ACC112 (cell line): ENCODE measurements at regions not wholly inside any gene's neighbourhood (a gene's known extent, or its start where the extent isn't known, plus 50 kb on each side); places are given as distances from the start of the nearest gene placed in this dataset.

Source experiments
- H2AFZ ChIP-seq: fragments of 200-600 bp; sonication (generic); one replicate; pipeline ENCODE4 v1.6.0; 2017; ENCODE audit warnings: antibody characterized with exemption, low read length; ENCODE audit not compliant: unreplicated experiment
- H3K27ac ChIP-seq: fragments of 200-600 bp; sonication (generic); 2 replicates; pipeline ENCODE4 v1.5.1; 2014; ENCODE audit warnings: low read depth, mild to moderate bottlenecking, antibody characterized with exemption, low read length, moderate library complexity
- H3K27me3 ChIP-seq: fragments of 200-600 bp; sonication (generic); 2 replicates; pipeline ENCODE4 v1.6.1; 2014; ENCODE audit warnings: mild to moderate bottlenecking, antibody characterized with exemption, low read length, moderate library complexity, mixed read lengths; ENCODE audit not compliant: insufficient read depth
- H3K36me3 ChIP-seq: fragments of 200-600 bp; sonication (generic); 2 replicates; pipeline ENCODE4 v1.6.1; 2016; ENCODE audit warnings: mild to moderate bottlenecking, antibody characterized with exemption, low read length, moderate library complexity, mixed read lengths; ENCODE audit not compliant: insufficient read depth
- H3K4me1 ChIP-seq: fragments of 200-600 bp; sonication (generic); one replicate; pipeline ENCODE4 v1.6.1; 2016; ENCODE audit warnings: low read length, mixed read lengths; ENCODE audit not compliant: insufficient read depth, unreplicated experiment, control insufficient read depth
- H3K4me3 ChIP-seq: fragments of 200-600 bp; sonication (generic); 2 replicates; pipeline ENCODE4 v1.5.1; 2014; ENCODE audit warnings: mild to moderate bottlenecking, low read depth, low read length
- H3K79me2 ChIP-seq: fragments of 200-600 bp; sonication (generic); one replicate; pipeline ENCODE4 v1.6.0; 2016; ENCODE audit warnings: low read length; ENCODE audit not compliant: control insufficient read depth, unreplicated experiment, insufficient read depth

DNA sequence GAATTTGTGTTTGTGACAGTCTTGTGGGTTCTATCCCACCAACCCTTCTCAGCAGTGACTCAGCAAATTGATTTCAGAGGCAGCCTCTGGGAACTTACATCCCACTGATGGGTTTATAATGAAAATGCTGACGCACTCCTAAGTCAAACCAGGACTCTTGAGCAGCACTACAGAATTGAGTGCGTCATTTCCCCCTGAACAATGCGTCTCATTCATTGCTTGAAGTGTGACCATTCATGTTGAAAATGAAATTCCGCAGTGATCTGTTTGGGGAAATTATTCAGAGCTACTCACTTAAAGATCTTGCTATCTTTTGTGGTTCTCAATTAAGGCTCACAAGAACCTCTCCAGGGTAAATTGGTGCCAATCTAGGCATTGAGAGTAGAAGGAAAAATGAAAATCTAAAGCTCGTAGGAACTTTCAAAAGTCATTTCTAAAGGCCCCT is 417.7 kb upstream of the SLC14A2 start:
- no peak overlapping the region for H2AFZ ChIP-seq
- no peaks in the 10 kb centered on the region for H3K36me3 ChIP-seq
- H3K27me3 ChIP-seq, result no peaks in the 10 kb centered on the region
- H3K27ac ChIP-seq, result no peak overlapping the region
- H3K79me2 ChIP-seq, result no peaks in the 10 kb centered on the region
- no peak overlapping the region for H3K4me3 ChIP-seq
- peaks cover 4% of the 10 kb centered on the region for H3K4me1 ChIP-seq

DNA sequence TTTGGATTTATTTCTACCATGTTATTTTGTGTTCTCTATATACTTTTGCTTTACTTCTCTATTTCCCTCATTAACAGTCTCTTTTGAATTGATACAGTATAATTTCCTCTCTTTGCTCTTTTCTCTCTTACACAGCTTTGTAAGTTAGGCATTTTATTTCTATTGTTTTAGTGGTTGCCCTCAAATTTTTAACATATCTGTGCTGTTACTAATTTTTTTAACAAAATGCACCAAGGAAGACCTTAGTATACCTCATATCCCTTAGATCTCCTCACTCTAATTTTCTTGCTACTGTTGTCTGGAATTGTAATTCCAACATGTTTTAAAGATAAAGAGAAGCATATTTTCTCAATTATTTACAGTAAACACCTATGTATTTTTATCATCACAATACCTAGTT is 416.8 kb upstream of the SLC14A2 start:
- H3K27ac ChIP-seq, result no peak overlapping the region
- H3K4me3 ChIP-seq, result no peak overlapping the region
- H3K79me2 ChIP-seq, result no peaks in the 10 kb centered on the region
- H3K4me1 ChIP-seq, result peaks cover 4% of the 10 kb centered on the region
- no peaks in the 10 kb centered on the region for H3K27me3 ChIP-seq
- H2AFZ ChIP-seq, result no peak overlapping the region
- H3K36me3 ChIP-seq, result no peaks in the 10 kb centered on the region

DNA sequence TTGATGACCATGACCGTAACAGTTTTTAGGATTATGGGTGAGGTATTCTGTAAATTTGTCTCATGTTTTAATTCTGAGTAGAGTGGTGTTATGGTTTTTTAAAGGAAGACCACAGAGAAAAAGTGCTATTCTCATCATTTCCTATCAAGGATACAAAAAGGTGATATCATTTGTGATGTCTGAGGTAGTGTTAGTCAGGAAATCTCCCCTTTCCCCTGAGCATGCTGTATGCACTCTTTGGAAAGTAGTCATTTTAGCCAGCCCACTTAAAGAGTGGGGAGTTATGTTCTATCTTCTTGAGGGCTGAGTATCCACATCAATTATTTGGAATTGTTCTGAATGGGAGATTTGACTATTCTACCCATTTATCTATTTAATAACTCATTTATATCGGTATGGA is 414.2 kb upstream of the SLC14A2 start:
- no peak overlapping the region for H2AFZ ChIP-seq
- H3K27me3 ChIP-seq, result no peaks in the 10 kb centered on the region
- H3K27ac ChIP-seq, result no peak overlapping the region
- no peaks in the 10 kb centered on the region for H3K36me3 ChIP-seq
- H3K4me1 ChIP-seq, result peaks cover 4% of the 10 kb centered on the region
- H3K79me2 ChIP-seq, result no peaks in the 10 kb centered on the region
- no peak overlapping the region for H3K4me3 ChIP-seq

DNA sequence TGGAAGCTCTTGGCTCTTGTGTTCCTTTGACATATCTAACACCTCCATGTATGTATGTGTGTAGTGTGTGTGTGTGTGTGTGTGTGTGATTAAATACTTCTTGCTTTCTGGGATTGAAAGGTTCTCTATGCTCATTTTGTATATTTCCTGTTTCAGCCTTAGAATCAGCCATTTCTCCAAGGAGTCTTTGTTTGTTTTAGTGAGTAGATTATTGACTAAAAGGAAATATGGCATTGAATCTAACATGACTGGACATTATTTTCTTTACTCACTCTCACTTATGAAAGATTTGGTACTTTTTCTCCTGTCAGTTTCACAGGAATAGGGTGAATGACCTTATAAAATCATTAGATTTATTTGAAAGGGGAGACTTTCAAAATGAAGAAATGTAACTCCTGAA is 413.8 kb upstream of the SLC14A2 start:
- Histone ChIP-seq H3K27me3 (no peaks in the 10 kb centered on the region), H3K4me1 (peaks cover 4% of the 10 kb centered on the region), H3K36me3 (no peaks in the 10 kb centered on the region), H3K79me2 (no peaks in the 10 kb centered on the region), H3K27ac (no peak overlapping the region), H3K4me3 (no peak overlapping the region), H2AFZ (no peak overlapping the region)

DNA sequence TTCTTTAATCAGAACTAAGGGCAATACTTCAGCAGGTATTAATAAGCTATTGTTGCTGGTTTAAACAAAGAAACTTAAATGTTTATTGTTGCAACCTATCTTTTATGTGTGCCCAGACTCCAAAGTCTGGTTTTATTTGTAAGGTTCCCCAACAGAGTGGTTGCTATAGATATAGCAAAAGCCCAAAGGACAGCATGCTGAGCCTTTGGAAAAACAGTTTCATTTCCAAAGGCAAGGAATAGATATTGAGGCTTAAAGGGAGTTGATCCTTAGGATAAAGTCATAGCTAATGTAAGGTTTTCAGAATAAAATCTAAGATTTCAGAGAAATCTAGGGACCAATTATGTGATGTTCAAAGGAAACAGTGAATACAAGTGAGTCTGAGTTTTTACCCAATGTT is 413.2 kb upstream of the SLC14A2 start:
- no peaks in the 10 kb centered on the region for H3K27me3 ChIP-seq
- peaks cover 4% of the 10 kb centered on the region for H3K4me1 ChIP-seq

DNA sequence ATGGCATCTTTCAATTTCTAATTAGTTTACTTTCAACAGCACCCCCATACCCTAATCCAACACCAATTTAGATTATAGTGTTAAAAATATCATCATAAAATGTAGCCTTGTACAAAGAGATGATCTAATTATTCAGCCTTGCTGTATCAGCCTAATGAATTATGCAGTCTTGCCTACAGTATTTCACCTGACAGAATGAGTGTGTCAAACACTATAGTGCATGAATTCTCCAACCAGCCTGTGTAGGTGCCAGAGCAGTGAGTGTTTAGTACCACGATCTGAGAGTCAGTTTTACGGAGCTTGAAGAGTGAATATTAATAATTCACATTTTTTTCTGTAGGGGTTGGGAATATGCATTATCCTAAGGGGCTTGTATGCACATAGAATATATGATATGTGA is 411.6 kb upstream of the SLC14A2 start:
- no peaks in the 10 kb centered on the region for H3K27me3 ChIP-seq
- H3K79me2 ChIP-seq, result no peaks in the 10 kb centered on the region

More for the DNA sequence above, 413.2 kb upstream of the SLC14A2 start:
- Histone ChIP-seq H3K79me2 (no peaks in the 10 kb centered on the region), H3K27ac (no peak overlapping the region), H3K4me3 (no peak overlapping the region), H3K36me3 (no peaks in the 10 kb centered on the region), H2AFZ (no peak overlapping the region)

DNA sequence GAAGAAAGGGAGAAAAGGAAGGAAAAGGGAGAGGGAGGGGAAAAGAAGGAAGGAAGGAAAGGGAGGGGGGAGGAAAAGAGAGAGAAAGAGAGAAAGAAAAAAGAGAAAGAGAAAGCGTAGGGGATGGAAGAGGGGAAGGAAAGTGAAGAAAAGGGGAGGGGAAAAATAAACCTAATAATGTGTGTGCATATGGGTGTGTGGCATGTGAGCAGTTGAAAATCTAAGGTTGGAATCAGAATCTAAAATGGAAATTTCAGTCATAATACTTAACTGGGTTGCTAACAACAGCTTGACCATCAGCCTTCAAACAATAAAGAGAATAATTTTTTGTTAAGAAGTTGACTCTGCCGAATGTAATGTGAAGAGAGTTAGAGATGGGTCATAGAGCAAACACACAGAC is 407.9 kb upstream of the SLC14A2 start:
- H3K4me3 ChIP-seq, result no peak overlapping the region
- no peak overlapping the region for H2AFZ ChIP-seq
- H3K36me3 ChIP-seq, result no peaks in the 10 kb centered on the region
- H3K4me1 ChIP-seq, result peaks cover 4% of the 10 kb centered on the region
- H3K79me2 ChIP-seq, result no peaks in the 10 kb centered on the region
- no peaks in the 10 kb centered on the region for H3K27me3 ChIP-seq
- no peak overlapping the region for H3K27ac ChIP-seq

More for the DNA sequence above, 411.6 kb upstream of the SLC14A2 start:
- Histone ChIP-seq H3K4me3 (no peak overlapping the region), H3K4me1 (peaks cover 4% of the 10 kb centered on the region), H2AFZ (no peak overlapping the region), H3K27ac (no peak overlapping the region), H3K36me3 (no peaks in the 10 kb centered on the region)

DNA sequence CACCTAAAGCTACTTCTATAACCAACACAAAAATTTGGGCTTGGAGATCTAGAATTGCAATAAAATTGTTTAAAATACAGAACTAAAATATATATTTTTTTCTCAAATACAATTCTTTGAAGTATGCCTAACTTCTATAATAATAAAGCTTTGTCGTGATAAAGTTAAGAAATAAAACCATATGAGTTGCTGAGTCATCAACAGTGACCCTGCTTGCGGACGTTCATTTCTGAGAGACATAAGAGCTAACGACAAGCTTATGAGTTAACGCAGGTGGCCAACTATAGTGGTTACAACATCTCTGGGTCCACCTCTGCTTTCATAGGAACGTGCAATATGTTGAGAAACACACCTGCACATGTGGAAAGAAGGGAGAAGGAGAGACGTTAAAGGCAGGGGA is 407.1 kb upstream of the SLC14A2 start:
- H2AFZ ChIP-seq, result no peak overlapping the region

DNA sequence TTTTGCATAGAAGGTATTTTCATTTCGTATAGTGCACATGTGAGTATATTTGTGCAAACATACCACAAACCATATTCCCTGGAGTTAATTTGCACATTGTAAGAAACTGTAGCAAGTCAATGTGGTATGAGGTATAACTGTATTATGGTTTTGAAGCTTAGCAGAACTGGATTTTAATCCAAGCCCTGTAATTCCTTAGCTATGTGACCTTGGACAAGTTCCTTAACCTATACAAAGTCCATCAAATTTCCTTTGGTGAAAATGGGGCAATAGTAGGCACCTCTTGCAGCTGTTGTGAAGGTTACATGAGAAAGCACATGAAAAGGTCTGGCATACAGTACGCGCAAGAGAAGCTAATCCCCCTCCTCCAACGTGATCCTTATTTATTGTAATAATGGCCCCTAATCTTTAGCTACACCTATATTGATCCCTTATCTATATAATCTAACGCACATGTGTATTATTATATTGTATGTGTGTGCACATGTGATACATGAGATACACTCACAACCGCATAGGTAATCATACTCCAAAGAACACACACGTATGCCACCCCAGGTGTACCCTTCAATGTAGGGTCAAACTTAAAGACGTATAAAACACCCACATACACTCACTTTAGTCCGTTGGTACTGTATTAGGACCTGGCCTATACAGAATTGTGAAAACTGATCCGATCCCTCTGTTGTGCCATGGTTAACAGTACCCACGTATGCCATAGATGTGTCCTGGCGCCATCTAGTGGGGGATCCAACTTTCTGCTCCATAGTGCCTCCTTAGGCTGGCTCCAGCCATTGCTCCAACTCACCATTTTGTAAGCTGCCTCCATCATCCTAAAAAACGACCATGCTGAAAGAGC is 402.9 kb upstream of the SLC14A2 start:
- Histone ChIP-seq H3K4me3 (no peak overlapping the region), H3K36me3 (no peaks in the 10 kb centered on the region), H3K79me2 (no peaks in the 10 kb centered on the region), H3K27me3 (no peaks in the 10 kb centered on the region), H3K4me1 (peaks cover 7% of the 10 kb centered on the region), H3K27ac (no peak overlapping the region), H2AFZ (no peak overlapping the region)

More for the DNA sequence above, 407.1 kb upstream of the SLC14A2 start:
- Histone ChIP-seq H3K4me1 (peaks cover 7% of the 10 kb centered on the region), H3K27me3 (no peaks in the 10 kb centered on the region), H3K79me2 (no peaks in the 10 kb centered on the region), H3K36me3 (no peaks in the 10 kb centered on the region), H3K4me3 (no peak overlapping the region), H3K27ac (no peak overlapping the region)

DNA sequence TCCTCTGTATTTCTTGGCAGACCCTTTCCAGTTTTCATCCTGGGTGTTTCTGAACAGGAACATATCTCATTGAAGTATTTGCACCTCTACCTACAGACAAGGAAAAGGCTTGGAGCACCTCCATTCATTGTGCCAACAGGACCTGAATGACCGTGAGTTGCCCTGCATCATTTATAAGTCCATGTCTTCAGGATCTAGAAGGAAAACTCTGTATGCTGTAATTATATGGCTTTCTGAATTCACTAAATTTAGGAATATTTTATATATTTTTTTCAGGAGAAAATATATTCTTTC is 402.3 kb upstream of the SLC14A2 start:
- Histone ChIP-seq H3K4me3 (no peak overlapping the region), H2AFZ (no peak overlapping the region), H3K27me3 (no peaks in the 10 kb centered on the region), H3K79me2 (no peaks in the 10 kb centered on the region), H3K36me3 (no peaks in the 10 kb centered on the region), H3K27ac (no peak overlapping the region), H3K4me1 (peaks cover 7% of the 10 kb centered on the region)

DNA sequence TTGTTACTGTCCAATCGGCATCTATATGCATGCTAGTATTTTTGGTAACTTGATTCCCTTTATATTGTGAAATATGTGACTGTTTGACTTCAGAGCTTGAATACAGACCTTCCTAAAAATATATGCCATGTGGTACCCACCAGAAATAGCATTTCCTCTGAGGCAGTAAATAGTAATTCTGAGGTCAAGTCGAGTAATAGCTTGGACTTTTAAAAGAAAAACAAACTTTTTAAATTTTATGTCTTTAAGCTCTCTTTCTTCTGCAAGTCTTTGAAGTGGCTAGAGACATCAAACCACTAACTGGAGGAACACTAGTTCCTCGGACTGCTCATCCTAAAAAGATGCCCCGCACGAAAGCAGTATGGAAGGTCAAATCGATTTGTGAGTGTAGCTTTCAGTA is 396.8 kb upstream of the SLC14A2 start:
- no peaks in the 10 kb centered on the region for H3K4me1 ChIP-seq
- H3K27ac ChIP-seq, result no peak overlapping the region
- no peak overlapping the region for H3K4me3 ChIP-seq
- H3K36me3 ChIP-seq, result no peaks in the 10 kb centered on the region
- H3K27me3 ChIP-seq, result no peaks in the 10 kb centered on the region
- no peak overlapping the region for H2AFZ ChIP-seq
- H3K79me2 ChIP-seq, result no peaks in the 10 kb centered on the region
